GM13976 (cell line): ENCODE measurements at regions not wholly inside any gene's neighbourhood (a gene's known extent, or its start where the extent isn't known, plus 50 kb on each side); places are given as distances from the start of the nearest gene placed in this dataset.

Experiments used
- DNase-seq: peaks from one replicate; pipeline ENCODE4 v3.0.0; 2012; ENCODE audit warnings: low spot score
- in situ Hi-C: fragments of 300-500 bp; cut with MboI; formaldehyde crosslinking; loops from one replicate; pipeline ENCODE4 v1.12.0; 2022; ENCODE audit warnings: low sequenced_read_pairs, mixed read lengths, inconsistent platforms; ENCODE audit not compliant: unreplicated experiment
- TF ChIP-seq, protein P1 (sequence below): IDR thresholded peaks from 2 replicates; pipeline ENCODE4 v1.5.1; 2012; ENCODE audit warnings: borderline replicate concordance, mild to moderate bottlenecking; ENCODE audit not compliant: insufficient read depth; ENCODE audit errors: extremely low read depth, missing control alignments, control extremely low read depth

DNA sequence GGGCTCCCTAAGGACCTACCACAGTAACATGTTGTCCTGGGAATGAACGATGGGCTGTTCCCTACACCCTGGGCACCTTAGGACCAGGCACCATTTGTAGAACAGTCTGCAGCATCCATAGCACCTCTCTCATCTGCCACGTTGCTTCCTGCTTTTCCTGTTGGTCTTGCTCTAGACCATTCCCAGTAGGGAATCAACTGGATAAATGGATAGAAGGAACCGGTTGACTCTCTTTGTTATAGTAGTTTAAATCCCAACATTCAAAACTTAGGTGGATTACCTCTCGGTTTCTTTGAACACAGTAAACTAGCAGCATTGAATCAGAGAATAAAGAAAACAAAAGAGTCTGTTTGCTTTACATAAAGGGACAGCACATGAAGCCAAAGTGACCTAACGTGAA, 159.1 kb downstream of the HS3ST3B1 start:
- no peak for DNase-seq
- TF ChIP-seq, protein P1, sequence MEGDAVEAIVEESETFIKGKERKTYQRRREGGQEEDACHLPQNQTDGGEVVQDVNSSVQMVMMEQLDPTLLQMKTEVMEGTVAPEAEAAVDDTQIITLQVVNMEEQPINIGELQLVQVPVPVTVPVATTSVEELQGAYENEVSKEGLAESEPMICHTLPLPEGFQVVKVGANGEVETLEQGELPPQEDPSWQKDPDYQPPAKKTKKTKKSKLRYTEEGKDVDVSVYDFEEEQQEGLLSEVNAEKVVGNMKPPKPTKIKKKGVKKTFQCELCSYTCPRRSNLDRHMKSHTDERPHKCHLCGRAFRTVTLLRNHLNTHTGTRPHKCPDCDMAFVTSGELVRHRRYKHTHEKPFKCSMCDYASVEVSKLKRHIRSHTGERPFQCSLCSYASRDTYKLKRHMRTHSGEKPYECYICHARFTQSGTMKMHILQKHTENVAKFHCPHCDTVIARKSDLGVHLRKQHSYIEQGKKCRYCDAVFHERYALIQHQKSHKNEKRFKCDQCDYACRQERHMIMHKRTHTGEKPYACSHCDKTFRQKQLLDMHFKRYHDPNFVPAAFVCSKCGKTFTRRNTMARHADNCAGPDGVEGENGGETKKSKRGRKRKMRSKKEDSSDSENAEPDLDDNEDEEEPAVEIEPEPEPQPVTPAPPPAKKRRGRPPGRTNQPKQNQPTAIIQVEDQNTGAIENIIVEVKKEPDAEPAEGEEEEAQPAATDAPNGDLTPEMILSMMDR, result no peak
- in situ Hi-C loops, result no loop called here

DNA sequence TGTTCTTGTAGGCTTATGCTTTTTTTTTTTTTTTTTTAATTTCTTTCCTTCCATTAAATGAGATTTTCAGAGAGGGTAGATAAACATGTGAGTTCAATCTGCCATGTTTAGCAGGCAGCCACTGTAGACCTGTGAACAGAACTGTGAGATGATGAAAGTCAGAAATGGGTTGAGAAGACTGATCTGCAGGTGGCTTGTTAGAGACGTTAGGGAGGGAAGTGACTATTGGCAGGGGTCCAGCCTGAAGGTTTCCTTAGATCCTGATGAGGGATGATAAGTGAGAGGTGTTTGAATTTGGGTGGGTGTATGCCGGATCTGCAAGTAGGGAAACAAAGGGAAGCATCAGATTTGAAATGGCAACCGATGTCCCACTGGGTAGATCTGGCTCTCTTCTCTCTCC, 157.8 kb downstream of the HS3ST3B1 start:
- TF ChIP-seq, protein P1, result no peak
- DNase-seq, result no peak
- in situ Hi-C loops, result no loop called here

- no peak for DNase-seq
- in situ Hi-C loops, result no loop called here
- TF ChIP-seq, protein P1, result no peak
Measured at GRCh38 chr17:14454746-14455145, 153.9 kb downstream of the HS3ST3B1 start.

GRCh38 chr17:14452856-14453255, 152.0 kb downstream of the HS3ST3B1 start:
- TF ChIP-seq, protein P1, result no peak
- in situ Hi-C loops, result no loop called here
- DNase-seq, result no peak

GRCh38 chr17:14451729-14452191, 150.9 kb downstream of the HS3ST3B1 start:
- in situ Hi-C loops, result no loop called here
- TF ChIP-seq, protein P1, result no peak
- DNase-seq, result no peak

DNA sequence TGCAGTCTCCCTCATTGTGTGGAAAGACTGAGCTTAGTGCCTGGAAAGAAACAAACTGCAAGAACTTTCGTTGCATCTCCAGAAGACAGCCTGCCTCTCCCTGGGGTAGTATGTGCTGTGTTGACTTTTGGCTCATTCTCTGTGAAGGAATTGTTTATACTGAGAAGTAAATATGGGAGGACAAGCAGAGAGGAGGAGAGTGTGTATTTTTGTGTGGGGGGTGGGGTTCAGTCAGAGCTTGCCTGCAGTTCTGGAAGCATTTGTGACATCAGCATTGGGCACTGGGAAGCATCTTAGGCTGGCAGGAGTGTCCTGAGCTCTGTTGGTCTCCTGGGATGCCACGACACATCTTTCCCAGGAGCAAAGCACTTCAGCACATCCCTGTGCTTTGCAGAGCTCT, 147.9 kb downstream of the HS3ST3B1 start:
- DNase-seq, result no peak
- TF ChIP-seq, protein P1, result no peak
- in situ Hi-C loops, result no loop called here

GRCh38 chr17:14446825-14447224, 145.9 kb downstream of the HS3ST3B1 start:
- no peak for DNase-seq
- in situ Hi-C loops, result no loop called here
- TF ChIP-seq, protein P1, result no peak
